H1 (cell line): ENCODE measurements at regions not wholly inside any gene's neighbourhood (a gene's known extent, or its start where the extent isn't known, plus 50 kb on each side); places are given as distances from the start of the nearest gene placed in this dataset.

Source experiments
- ATF2 ChIP-seq: IDR thresholded peaks from 2 replicates; pipeline ENCODE4 v1.6.1; 2012; ENCODE audit warnings: low read length, inconsistent platforms
- CBX5 ChIP-seq: fragments of 300-800, 300-1000 bp; sonication (generic); IDR thresholded peaks from 2 replicates; pipeline ENCODE4 v1.7.1; 2016; ENCODE audit warnings: antibody characterized with exemption, low read length, low read depth
- CHD1 ChIP-seq: IDR thresholded peaks from 2 replicates; pipeline ENCODE4 v1.6.1; 2012; ENCODE audit warnings: low read depth, low read length, improper control_type of control experiment
- E2F6 ChIP-seq: IDR thresholded peaks from 2 replicates; pipeline ENCODE4 v1.6.1; 2012; ENCODE audit warnings: inconsistent platforms
- GABPA ChIP-seq: IDR thresholded peaks from 2 replicates; pipeline ENCODE4 v1.6.1; 2011; ENCODE audit warnings: mild to moderate bottlenecking, low read length, moderate library complexity, borderline replicate concordance; ENCODE audit not compliant: insufficient read depth
- GTF2F1 ChIP-seq: IDR thresholded peaks from 2 replicates; pipeline ENCODE4 v1.6.1; 2012; ENCODE audit warnings: low read depth, low read length, improper control_type of control experiment, borderline replicate concordance
- HDAC2 ChIP-seq, 2 experiments: fragments of 300-600 bp in 1 of 2; sonication (generic) in 1 of 2; IDR thresholded peaks; 2 replicates each; pipeline ENCODE4 v1.6.1; 2011 to 2012; ENCODE audit warnings: low read depth in 2 of 2, low read length in 2 of 2, mild to moderate bottlenecking in 2 of 2, moderate library complexity in 2 of 2, borderline replicate concordance in 1 of 2, inconsistent platforms in 1 of 2
- NRF1 ChIP-seq: IDR thresholded peaks from 2 replicates; pipeline ENCODE4 v1.6.1; 2011; ENCODE audit warnings: mild to moderate bottlenecking, low read depth, low read length, improper control_type of control experiment
- SIN3A ChIP-seq, 2 experiments: IDR thresholded peaks in 1 of 2; conservative IDR thresholded peaks in 1 of 2; 2 replicates each; pipeline ENCODE4 v1.6.1; 2011 to 2012; ENCODE audit warnings: low read length in 2 of 2, improper control_type of control experiment in 1 of 2, low read depth in 1 of 2, mild to moderate bottlenecking in 1 of 2
- SP1 ChIP-seq: IDR thresholded peaks from 2 replicates; pipeline ENCODE4 v1.6.1; 2011; ENCODE audit warnings: low read depth, low read length
- USF2 ChIP-seq: IDR thresholded peaks from 2 replicates; pipeline ENCODE4 v1.6.1; 2011; ENCODE audit warnings: low read length, improper control_type of control experiment

- TF ChIP-seq HDAC2 (IDR thresholded peaks at IDR 0.05; ENCODE audit: borderline replicate concordance in 1 of 2, low read depth in 2 of 2, low read length in 2 of 2) (no peak), CHD1 (no peak), USF2 (no peak), SIN3A (conservative IDR thresholded peaks at IDR 0.05 in 1 of 2, IDR thresholded peaks at IDR 0.05 in 1 of 2; ENCODE audit: low read depth in 1 of 2, low read length in 2 of 2) (no peak), CBX5 (no peak), SP1 (no peak), NRF1 (no peak), GABPA (no peak), GTF2F1 (no peak), ATF2 (no peak), E2F6 (no peak)
Observed at GRCh38 chr4:83208371-83209365, 75.9 kb downstream of the COQ2 start (continued).
